Stimulated activated CD4-positive, alpha-beta T cell treated with anti-CD3 and anti-CD28 coated beads, TNF-alpha, amount 100 ng/mL, for 48 hours (primary cell): ENCODE measurements at regions not wholly inside any gene's neighbourhood (a gene's known extent, or its start where the extent isn't known, plus 50 kb on each side); places are given as distances from the start of the nearest gene placed in this dataset.

Source experiments
- DNase-seq, 3 donors: peaks; one replicate each; pipeline ENCODE4 v3.0.0-alpha.2; 2020; ENCODE audit warnings: low read depth in 3 of 3

- DNase-seq = no peak
These were observed 323.8 kb upstream of the IRX4 start for GRCh38 chr5:2206293-2207108.

DNA sequence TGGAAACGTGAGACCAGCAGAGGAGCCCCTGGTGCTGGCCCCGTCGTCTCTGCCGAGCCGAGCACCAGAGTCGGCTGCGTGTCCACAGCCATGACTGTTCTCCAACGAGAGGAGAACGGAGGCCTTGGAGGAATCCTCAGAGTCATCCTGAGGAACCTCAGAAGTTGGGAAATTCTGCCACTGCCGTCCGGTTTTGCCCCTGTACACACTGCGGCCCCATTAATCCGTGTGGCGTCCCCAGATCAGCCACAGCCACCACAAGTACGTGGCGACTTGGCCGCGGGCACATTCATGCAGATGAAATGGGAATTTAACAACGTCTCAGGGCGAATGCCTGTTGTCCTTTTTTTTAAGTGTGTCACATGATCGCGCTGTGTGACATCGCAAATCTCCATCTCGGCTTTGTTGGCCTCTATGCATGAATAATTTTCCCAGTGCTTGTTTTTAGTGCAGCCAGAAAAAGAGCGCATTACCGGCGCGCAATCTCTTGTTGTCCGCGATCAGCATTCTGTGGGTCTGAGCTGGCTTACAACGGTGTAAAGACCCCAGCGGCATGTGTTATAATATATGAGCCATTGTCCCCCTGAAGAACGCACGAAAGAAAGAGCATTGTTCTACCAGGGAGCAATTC is 323.0 kb upstream of the IRX4 start:
- no peak for DNase-seq

DNA sequence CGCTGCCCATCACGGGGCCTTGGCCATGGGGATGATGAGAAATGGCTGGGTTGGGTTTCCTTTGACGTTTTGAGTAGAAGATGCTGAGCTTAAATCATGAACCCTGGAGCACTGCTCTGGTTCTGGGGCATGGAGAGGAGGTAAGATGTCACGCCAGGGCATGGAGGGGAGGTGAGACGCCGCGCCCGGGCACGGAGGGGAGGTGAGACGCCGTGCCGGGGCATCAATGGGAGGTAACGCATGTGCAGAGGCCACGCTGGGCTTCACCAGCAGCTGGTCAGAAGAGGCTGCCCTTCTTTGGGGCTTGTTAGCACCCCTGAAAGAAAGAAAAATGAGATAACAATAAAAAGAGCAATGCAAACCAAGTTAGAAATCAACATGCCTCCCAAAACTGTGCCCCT is 322.5 kb upstream of the IRX4 start:
- no peak for DNase-seq

- no peak for DNase-seq
These were observed 321.9 kb upstream of the IRX4 start for GRCh38 chr5:2204366-2205184.

- DNase-seq = no peak
These were observed 321.0 kb upstream of the IRX4 start for GRCh38 chr5:2203774-2204173.

DNA sequence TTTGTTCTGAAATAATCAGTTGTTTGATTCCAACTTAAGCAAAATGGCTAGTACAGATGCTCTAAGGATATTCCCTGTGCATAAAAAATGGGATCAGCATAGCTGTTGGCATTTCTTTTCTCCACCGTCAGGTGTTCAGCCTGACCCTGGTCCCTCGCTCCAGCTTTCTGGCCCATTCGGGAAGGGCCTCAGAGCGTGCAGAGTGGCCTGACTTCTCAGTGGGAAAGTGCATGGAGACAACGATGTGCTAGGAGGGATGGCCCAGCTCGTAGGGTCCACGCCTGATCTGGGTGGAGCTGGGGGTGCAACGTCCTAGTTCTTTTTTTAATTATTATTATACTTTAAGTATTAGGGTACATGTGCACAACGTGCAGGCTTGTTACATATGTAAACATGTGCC is 319.1 kb upstream of the IRX4 start:
- no peak for DNase-seq

DNA sequence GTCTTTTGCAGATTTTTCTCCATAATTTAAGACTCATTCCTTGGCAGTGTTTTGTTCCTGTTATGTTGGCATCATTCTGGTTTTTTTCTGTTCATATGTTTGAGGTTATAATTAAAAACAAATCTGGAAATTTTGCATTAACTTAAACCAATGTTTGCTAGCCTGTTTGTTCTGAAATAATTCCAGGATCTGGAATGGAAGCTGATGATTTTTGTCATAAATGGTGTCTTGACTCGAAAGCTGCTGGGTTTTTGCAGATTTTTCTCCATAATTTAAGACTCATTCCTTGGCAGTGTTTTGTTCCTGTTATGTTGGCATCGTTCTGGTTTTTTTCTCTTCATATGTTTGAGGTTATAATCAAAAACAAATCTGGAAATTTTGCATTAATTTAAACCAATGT is 318.7 kb upstream of the IRX4 start:
- no peak for DNase-seq

- DNase-seq = no peak
These were observed 318.3 kb upstream of the IRX4 start for GRCh38 chr5:2201011-2201410.

DNA sequence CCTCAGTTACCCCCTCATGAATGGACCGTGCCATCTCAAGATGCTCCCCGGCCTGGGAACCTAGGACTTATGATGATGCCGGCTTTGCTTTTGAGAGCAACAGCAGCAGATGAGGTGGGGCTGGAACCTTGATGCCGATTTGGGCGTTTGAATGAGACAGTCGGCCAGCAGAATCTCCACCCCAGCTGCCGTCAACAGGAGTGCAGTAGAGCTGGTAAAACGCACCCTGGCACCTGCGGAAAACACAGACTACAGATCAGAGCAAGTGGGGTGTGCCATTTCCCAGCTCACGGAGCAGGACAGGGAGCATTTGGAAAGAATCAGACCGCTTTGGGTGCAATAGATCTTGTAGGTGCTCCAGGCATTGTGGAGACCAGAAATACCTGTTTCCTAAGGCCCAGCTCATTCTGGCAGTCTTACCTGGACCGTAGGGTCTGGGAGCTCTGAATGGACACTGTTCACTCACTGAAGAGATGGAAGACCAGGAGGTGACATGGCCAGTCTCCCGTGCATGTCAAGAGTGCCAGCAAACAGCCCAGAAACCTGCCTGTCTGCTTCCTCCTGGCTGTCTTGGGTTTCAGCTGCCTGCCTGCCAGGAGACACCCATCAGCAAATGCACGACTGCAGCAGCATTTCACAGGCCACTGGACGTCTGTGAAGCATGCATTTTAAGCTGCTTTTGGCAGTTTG is 317.7 kb upstream of the IRX4 start:
- DNase-seq = no peak

- no peak for DNase-seq
These were observed 317.0 kb upstream of the IRX4 start for GRCh38 chr5:2199697-2200096.

GRCh38 chr5:2196989-2197619 is 314.4 kb upstream of the IRX4 start:
- DNase-seq = no peak

DNA sequence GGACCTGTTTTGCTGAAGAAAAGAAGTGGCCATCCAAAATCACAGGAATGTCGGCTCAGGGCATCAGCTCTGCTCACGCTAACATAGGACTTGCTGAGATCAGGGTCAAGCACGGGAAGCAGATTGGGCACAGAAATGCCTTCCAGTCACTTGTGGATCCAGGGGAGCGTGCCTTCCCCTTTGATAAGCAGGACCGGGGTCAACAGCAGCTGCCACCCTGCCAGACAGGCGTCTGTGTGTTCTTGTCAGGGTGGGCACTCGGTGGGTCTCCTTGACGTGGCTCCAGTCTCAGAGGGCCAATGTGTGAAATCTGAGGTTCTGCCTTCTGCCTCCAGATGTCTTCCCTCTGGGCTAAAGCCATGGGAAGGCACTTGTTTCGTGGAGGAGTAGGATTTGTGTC is 313.7 kb upstream of the IRX4 start:
- DNase-seq = no peak

DNA sequence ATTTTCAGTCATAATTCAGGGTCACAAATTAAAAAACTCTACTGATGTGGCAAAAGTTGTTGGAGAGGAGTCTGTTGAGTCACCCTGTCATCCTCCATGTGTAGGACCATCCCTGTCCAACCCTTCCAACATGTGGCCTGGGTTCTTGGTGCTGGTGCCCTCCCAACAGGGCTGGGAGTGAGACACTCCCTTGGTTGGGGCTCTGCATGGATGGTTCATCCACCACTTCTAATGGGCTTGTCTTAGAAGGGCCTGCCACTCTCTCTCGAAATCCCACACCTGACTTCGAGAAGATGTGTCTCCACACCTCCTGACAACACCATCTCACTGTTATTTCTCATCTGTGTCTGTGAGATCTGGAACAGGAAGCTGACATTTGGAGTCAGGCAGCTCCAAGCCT is 312.2 kb upstream of the IRX4 start:
- DNase-seq = no peak

GRCh38 chr5:2194236-2194555 is 311.5 kb upstream of the IRX4 start:
- DNase-seq = no peak

GRCh38 chr5:2193542-2194235 is 311.0 kb upstream of the IRX4 start:
- DNase-seq = no peak

- DNase-seq = no peak
These were observed 310.4 kb upstream of the IRX4 start for GRCh38 chr5:2193142-2193541.

- no peak for DNase-seq
These were observed 309.8 kb upstream of the IRX4 start for GRCh38 chr5:2192496-2192895.

DNA sequence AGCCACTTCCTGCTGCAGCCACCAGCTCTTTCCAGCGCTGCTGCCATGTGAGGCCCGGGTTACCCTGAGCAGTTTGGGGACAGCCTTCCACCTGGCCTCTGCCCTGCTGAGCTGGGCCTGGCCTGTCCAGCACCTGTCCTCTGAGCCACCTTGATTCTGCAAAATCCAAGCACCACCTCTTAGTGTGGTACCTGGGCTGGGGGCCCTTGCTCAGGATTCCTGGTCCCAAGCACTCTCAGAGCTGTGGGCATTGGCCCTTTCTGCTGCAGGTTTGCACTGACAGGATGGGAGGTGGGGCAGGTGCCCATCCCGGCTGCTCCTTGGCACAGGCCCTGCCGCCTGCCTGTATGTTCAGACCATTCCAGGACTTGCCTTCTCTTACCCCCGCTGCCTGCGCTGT is 309.2 kb upstream of the IRX4 start:
- no peak for DNase-seq

- DNase-seq = no peak
These were observed 307.8 kb upstream of the IRX4 start for GRCh38 chr5:2190549-2190948.

DNA sequence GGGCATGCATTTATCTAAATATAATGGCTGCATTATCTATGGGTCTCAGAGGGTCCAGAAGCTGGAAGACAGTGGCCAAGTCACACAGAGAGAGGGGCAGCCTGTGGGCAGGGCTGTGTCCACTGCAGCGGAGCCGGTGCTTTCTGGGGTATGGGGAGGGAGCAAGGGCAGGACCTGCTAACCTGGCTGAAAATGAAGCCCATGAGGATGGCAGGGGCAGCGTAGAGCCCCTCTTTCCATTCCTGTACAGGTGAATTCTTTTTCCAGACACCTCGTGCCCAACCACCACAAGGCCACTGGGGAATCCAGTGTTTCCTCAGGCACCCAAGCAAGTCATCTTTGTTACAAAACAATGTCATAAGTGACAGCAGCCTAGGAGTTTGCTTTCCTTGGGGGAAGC is 305.9 kb upstream of the IRX4 start:
- DNase-seq = no peak

DNA sequence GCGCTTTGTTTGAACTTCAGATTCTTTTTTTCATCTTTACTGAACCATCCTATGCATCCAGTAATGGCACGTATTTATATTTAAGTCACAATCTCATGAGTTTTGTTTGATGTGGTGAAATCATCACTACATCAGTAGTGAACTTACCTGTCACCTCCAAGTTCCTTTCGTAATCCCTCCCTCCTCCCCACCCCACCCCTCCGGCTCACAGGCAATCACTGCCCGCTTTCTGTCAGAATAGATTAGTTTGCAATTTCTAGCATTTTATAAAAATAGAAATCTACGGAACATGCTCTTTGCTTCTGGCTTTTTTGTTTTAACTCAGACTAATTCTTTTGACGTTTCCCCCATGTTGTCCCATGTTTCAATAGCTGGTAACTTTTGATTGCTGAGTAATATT is 305.4 kb upstream of the IRX4 start:
- DNase-seq = no peak
